HG03025 (cell line): ENCODE measurements at regions not wholly inside any gene's neighbourhood (a gene's known extent, or its start where the extent isn't known, plus 50 kb on each side); places are given as distances from the start of the nearest gene placed in this dataset.

ENCODE experiments used
- ATAC-seq: cut with Tn5 transposase; IDR thresholded peaks from one replicate; pipeline ENCODE4 v1.9.1; 2021; ENCODE audit warnings: mild to moderate bottlenecking, moderate library complexity; ENCODE audit not compliant: unreplicated experiment, low FRiP score

GRCh38 chr13:106063591-106064313, 471.7 kb downstream of the EFNB2 start:
- ATAC-seq, result no peak

- ATAC-seq, result no peak
Measured at GRCh38 chr13:106061781-106062180, 473.7 kb downstream of the EFNB2 start.

GRCh38 chr13:106056851-106057250, 478.6 kb downstream of the EFNB2 start:
- ATAC-seq, result no peak

- ATAC-seq, result no peak
Measured at GRCh38 chr13:106052200-106052767, 483.2 kb downstream of the EFNB2 start.

GRCh38 chr13:106049171-106049570, 486.3 kb downstream of the EFNB2 start:
- ATAC-seq, result no peak

- no peak for ATAC-seq
Measured at GRCh38 chr13:106048386-106048785, 487.1 kb downstream of the EFNB2 start.

GRCh38 chr13:106047859-106048258, 487.6 kb downstream of the EFNB2 start:
- no peak for ATAC-seq

- ATAC-seq, result no peak
Measured at GRCh38 chr13:106042996-106043581, 492.4 kb downstream of the EFNB2 start.

- ATAC-seq, result no peak
Measured at GRCh38 chr13:106041445-106041844, 494.0 kb downstream of the EFNB2 start.

- ATAC-seq, result no peak
Measured at GRCh38 chr13:106038752-106039151, 496.7 kb downstream of the EFNB2 start.

GRCh38 chr13:106036870-106037269, 498.6 kb downstream of the EFNB2 start:
- ATAC-seq, result no peak

GRCh38 chr13:106034201-106034600, 501.3 kb downstream of the EFNB2 start:
- ATAC-seq, result no peak

GRCh38 chr13:106033659-106034058, 501.8 kb downstream of the EFNB2 start:
- ATAC-seq, result no peak

- no peak for ATAC-seq
Measured at GRCh38 chr13:106032441-106032840, 503.0 kb downstream of the EFNB2 start.

- ATAC-seq, result no peak
Measured at GRCh38 chr13:106029676-106030290, 505.7 kb downstream of the EFNB2 start.

GRCh38 chr13:106028911-106029310, 506.6 kb downstream of the EFNB2 start:
- ATAC-seq, result no peak

GRCh38 chr13:106011600-106011999, 523.9 kb downstream of the EFNB2 start:
- ATAC-seq, result no peak

GRCh38 chr13:106010836-106011235, 524.6 kb downstream of the EFNB2 start:
- ATAC-seq, result no peak

GRCh38 chr13:106008540-106008939, 526.9 kb downstream of the EFNB2 start:
- ATAC-seq, result no peak

GRCh38 chr13:106007156-106007555, 528.3 kb downstream of the EFNB2 start:
- no peak for ATAC-seq

GRCh38 chr13:106003651-106004050, 531.8 kb downstream of the EFNB2 start:
- no peak for ATAC-seq

- ATAC-seq, result no peak
Measured at GRCh38 chr13:106001443-106001842, 534.0 kb downstream of the EFNB2 start.
